Retina (tissue), 1 donor: ENCODE measurements at regions not wholly inside any gene's neighbourhood (a gene's known extent, or its start where the extent isn't known, plus 50 kb on each side); places are given as distances from the start of the nearest gene placed in this dataset.
"Not testable (repeated sequence)": the region's sequence is repeated elsewhere in the genome, so short reads cannot be mapped to it uniquely, and the experiment has no call there.

Source experiments
- DNase-seq: peaks from one replicate; pipeline ENCODE4 v3.0.0-alpha.2; 2016

DNA sequence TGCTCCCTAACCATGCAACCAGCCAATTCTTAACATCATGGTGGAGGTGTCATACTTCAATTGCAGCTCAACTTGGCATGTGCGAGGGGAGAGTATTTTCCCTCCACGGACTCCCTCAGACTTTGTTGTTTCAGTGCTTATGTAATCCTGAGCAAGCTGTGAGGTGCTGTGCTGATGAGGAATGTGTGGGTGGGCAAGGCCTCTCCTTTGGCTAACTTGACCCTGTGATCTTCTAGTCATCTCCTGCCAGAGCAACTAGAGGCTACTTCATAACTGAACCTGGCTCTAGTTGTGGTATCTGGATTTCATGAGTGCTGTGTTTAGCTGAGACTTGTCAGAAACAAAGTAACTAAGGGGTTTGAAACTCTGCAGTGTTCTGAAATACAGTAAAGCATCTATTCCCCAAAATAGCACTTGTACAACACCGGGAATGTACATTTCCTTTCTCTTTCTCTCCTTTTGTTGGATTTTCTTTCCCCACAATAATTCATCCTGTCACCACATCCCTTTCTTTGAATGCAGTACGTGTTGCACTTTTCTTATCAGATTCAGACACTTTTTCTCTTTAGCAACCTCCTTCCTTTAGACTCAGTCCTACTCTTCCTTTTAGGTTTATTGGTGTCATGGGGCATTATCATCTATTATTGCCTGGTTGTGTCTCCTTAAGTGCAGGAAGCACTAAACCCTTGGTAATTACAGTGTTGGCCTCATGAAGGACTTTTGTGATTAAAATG is 415.2 kb upstream of the NR3C2 start:
- DNase-seq: no peak

DNA sequence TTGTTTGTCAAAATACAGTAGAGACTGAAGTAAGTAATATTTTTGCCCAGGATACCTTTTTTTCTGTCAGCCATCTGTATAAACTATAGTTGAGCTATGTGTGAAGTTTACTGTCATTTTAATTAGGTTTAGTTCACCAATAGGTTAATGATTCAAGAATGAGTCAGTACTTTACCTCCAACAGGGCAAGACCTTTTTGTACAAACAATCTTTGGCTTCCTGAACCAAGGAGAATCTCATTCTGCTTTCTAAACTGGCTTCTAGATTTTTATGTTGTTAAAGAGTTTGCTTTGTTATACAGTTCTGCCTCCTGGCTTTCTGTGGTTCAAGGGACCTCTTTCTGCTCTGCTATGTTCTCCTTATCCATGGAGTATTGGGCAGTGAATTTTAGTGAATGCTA is 412.0 kb upstream of the NR3C2 start:
- DNase-seq: no peak

GRCh38 chr4:148852092-148852699 is 410.0 kb upstream of the NR3C2 start:
- DNase-seq: no peak

DNA sequence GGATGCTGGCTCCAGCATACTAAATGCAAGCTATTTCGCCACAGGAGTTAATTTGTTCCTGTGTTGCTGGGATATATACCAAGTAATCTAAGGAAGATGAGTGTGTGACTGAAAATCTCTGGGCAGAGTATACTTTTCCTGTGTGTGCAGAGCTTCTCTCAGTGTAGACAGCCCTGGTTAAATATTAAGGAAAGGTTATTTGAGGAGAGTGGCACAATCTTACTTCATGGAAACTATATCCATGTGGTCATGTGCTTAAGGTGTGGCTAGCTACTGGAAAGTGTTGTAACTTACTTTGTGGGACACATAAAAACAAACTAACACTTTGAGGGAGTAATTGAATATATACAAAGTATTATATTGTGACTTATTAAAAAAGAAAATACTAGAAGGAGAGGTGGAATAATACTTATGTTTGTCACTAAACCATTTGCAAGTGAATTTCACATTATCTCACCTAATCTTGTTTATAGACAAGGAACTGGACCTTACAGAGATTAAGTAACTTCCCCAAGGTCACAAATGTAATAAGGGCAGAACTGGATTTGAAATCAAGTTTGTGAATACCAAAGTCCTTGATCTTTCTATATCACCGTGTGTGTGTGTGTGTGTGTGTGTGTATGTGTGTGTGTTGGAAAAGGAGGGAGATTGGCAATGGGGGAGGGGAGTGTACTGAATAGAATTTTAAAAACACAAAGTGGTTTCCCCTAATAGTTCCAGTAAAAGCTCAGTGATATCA is 408.2 kb upstream of the NR3C2 start:
- no peak for DNase-seq

GRCh38 chr4:148849581-148849980 is 407.4 kb upstream of the NR3C2 start:
- no peak for DNase-seq

GRCh38 chr4:148847544-148848255 is 405.5 kb upstream of the NR3C2 start:
- no peak for DNase-seq

- DNase-seq: no peak
These were observed 403.4 kb upstream of the NR3C2 start for GRCh38 chr4:148845609-148846008.

GRCh38 chr4:148843625-148844024 is 401.4 kb upstream of the NR3C2 start:
- DNase-seq: no peak

DNA sequence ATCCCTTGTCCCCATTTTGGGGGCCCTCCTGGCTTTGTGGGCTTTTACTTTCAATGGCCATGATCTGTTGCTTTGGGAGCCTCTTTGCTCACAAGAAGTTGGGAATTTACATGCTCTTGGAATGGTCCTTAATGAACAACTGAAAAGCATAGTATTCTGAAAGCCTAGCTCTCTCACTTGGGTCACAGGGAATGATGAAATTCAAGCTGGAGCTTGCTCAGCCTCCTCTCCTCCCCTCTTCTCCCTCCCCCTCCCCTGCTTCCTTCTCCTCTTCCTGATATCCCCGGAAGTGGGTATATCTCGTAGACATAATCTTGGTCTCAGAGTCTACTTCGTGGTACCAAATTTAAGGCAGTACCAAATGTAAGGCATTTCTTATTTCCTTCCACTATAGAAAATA is 400.6 kb upstream of the NR3C2 start:
- DNase-seq: no peak

DNA sequence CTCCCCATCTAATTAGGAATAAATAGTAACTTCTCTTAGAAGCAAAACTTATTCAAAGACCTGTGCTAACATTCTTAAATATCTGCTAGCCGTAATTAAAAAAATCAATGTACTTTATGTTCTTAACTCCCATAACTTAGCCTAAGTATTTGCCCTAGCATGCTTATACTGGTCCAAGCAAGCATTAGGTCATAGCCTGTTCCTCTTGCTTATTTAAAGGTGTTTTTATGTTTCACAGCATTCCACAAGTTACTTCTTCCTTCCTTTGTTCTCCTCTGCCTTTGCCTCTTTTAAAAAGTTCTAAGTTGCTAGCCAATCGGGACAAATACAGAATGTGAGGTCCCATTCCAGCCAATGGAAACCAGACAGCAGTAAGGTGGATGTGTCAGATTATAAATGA is 395.4 kb upstream of the NR3C2 start:
- DNase-seq: not testable (repeated sequence)

DNA sequence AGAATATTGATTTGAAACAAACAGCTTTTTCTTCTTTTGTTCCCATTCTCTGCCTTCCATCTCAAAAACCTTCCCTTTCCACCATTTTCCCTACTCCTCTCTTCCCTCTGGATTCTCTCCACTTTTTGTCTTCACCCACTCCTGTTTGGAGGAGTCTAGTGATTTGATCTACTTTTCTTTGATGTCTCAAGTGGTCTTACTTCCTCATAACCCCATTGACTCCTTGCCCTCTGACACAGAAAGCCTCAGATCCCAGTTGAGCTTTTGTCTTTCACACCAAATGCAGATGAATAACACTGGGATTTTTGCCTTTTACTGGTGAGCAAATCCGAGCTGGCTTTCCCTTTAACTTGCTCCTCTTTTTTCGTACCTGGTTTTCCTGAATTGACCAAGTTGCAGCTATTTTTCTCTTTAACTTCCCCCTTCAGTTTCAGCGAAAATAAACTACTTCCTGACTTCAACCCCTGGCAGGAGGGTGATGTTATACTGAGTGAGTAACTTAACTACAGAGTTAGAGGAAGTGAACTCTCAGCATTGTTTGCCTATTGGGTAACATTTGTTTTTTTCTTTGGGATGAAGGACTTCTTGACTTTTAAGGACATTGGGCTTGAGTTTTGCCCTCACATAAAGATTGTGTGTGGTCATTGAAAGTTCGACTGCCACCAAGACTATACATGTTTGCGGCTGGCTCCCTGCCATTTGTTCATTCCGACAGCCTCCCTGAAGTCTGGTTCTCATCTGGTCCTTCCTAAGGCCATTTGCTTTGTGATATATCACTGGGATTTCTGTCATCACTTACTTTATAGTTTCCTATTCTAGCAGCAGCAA is 392.8 kb upstream of the NR3C2 start:
- DNase-seq: no peak

GRCh38 chr4:148831945-148832344 is 389.7 kb upstream of the NR3C2 start:
- no peak for DNase-seq

GRCh38 chr4:148828291-148828690 is 386.1 kb upstream of the NR3C2 start:
- DNase-seq: no peak

DNA sequence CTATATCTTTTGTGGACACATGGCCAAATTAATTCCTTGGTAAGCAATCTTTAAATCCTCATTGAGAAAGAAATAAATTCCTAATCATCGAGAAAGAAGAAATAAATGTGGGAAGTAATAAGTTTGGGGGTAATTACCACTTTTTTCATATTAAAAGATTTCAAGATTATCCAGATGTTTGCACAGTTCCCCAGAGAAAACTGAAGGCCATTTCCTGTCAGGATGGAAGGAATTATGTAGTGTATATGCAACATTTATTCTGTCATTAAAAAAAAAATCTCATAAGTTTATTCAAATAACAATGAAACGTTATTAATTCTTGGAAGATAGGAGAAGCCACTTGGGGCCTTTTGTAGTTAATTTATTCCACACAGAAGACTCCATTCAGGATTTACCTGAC is 385.6 kb upstream of the NR3C2 start:
- no peak for DNase-seq

- no peak for DNase-seq
These were observed 381.2 kb upstream of the NR3C2 start for GRCh38 chr4:148823419-148823769.

DNA sequence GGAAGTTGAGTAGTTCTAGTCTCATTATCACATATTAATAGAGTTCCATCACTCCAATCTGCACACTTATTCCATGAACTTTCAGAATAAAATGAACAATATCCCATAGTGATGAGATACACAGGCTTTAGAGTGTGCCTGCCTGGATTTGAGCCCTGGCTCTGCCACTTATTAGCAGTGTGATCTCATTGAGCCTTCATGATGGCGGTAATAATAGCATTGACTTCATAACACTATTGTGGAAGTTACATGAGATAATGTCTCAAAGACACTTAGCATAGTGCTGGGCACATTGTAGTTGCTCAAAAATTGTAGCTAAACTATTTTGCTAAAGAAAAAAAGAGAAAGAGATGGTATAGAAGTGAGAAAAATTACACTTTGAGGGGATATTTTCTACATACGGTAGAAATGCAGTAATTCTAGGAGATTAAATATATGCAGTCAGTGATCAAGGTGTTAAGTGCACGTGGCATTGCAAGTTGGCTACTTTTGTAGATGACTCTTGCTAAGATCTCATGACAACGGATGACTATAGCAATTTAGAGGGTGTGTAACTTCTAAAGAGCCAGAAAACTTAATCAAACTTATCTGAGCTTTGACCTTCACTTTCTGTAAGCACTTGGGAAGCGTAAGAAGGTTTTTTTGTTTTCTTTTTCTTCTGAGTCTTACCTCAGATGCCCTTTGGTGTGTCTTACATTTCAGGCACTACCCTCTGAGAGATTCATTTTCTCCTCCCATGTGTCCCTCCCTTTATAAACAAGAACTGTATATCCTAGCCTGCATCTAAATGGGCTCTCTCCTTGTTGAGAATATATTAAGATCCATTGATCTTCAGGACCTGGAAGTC is 380.6 kb upstream of the NR3C2 start:
- DNase-seq: no peak

DNA sequence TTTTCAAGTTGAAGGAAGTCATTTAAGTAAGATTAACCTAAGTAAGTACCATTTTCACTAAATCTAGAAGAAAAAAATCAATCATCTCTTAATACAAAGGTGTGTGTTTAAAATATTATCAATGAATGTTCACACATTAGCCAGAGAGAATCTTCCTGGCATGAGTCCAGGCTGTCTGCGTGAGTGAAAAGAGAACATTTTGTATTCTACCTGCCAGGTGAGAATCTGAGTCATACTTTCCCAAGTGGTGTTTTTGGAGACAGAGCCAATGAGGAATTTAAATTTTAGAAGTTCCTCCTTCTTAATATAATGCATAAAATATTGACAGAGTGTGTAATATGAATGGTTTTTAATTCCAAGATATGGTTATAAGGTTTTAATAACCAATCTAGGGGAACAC is 371.8 kb upstream of the NR3C2 start:
- DNase-seq: no peak

DNA sequence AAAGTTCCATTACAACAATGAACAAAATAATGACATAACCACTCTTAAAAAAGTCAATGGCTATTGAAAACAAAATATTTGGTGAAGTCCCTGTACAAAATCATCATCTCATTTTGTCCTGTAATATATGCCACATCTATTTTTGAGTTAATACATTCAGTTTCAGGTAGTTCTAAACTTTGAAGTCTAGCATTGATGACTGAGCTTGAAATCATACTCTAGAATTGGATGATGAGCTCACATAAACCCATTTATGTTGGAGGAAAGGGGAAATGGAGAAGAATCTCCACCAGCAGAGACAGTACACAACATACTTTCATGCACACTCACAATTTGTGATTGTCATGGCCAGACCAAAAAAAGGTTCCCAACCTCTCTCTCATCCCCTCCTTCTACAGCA is 371.1 kb upstream of the NR3C2 start:
- no peak for DNase-seq

- DNase-seq: no peak
These were observed 369.9 kb upstream of the NR3C2 start for GRCh38 chr4:148812101-148812500.

DNA sequence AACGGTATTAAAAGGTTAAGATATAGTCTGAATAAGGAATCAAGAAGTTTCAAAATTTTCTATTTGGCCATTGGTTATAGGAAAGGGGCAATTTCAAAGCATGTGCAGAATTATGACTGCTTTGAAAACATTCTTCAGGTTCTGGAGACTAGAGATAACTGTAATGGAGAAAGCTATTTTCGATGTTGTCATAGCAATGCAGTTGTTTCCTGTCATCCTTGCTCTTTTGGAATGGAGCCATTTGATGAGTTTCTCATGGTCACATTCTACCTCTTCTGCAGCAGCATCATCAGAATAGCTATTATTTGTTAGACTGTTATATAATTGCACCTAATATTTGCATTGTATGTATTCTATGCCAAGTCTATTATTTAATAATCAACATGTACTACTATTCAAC is 368.2 kb upstream of the NR3C2 start:
- DNase-seq: no peak

DNA sequence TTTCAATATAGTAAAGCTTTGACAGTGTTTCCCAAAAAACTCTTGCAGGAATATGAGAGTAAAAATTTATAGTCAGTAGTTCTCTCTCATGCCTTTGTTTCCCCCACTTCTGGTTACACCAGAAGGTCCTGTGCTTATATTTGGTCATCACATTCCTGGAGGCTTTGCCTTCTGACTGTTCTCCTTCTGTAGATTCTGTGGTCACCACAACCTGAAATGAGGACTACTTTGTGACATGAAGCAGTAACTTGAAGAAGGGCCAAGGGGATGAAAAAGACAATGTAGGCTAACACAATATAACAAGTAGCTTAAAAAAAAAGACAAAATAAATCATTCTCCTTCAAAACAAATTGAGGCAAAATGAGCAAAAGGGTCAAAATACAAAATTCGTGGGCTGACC is 366.2 kb upstream of the NR3C2 start:
- DNase-seq: no peak

- DNase-seq: no peak
These were observed 358.7 kb upstream of the NR3C2 start for GRCh38 chr4:148800940-148801339.
